Right atrium auricular region (tissue), 2 donors: ENCODE measurements at regions not wholly inside any gene's neighbourhood (a gene's known extent, or its start where the extent isn't known, plus 50 kb on each side); places are given as distances from the start of the nearest gene placed in this dataset.

ENCODE experiments used
- DNase-seq: peaks from one replicate; pipeline ENCODE4 v3.0.0-alpha.2; 2019; ENCODE audit warnings: low spot score
- H3K27ac ChIP-seq, 2 donors: fragments of 200-600 bp; sonication (generic); 1 replicate in 1 of 2; 2 replicates in 1 of 2; pipeline ENCODE4 v1.5.1; 2016 to 2019
- H3K27me3 ChIP-seq, 2 donors: fragments of 200-600 bp; sonication (generic); one replicate each; pipeline versions ENCODE4 v1.5.1 to v1.6.0; 2017 to 2019
- H3K36me3 ChIP-seq: fragments of 200-600 bp; sonication (generic); one replicate; pipeline ENCODE4 v1.5.1; 2016
- H3K4me1 ChIP-seq, 2 donors: fragments of 200-600 bp; sonication (generic); one replicate each; pipeline versions ENCODE4 v1.5.1 to v1.6.0; 2017 to 2019
- H3K4me3 ChIP-seq, 2 donors: fragments of 200-600 bp; sonication (generic); 1 replicate in 1 of 2; 2 replicates in 1 of 2; pipeline ENCODE4 v1.5.1; 2017 to 2019; ENCODE audit warnings: mild to moderate bottlenecking in 1 of 2, moderate library complexity in 1 of 2
- H3K9me3 ChIP-seq, 2 donors: fragments of 200-600 bp; sonication (generic); one replicate each; pipeline ENCODE4 v1.5.1; 2019
- CTCF ChIP-seq, 2 donors: fragments of 200-600 bp; sonication (generic); IDR thresholded peaks; one replicate each; pipeline ENCODE4 v1.5.1; 2019; ENCODE audit warnings: antibody characterized with exemption in 2 of 2

GRCh38 chr7:145520284-145520683 lies 596.3 kb upstream of the CNTNAP2 start:
- Histone ChIP-seq H3K27me3 (no peaks in the 10 kb centered on the region), H3K4me1 (no peaks in the 10 kb centered on the region), H3K27ac (no peak overlapping the region), H3K36me3 (no peaks in the 10 kb centered on the region), H3K4me3 (no peak overlapping the region), H3K9me3 (no peaks in the 10 kb centered on the region)
- TF ChIP-seq CTCF (IDR thresholded peaks at IDR 0.05) = no peak
- DNase-seq = no peak

GRCh38 chr7:145511004-145511403 lies 605.6 kb upstream of the CNTNAP2 start:
- Histone ChIP-seq H3K36me3 (no peaks in the 10 kb centered on the region), H3K4me3 (no peak overlapping the region), H3K27ac (no peak overlapping the region), H3K4me1 (no peaks in the 10 kb centered on the region), H3K27me3 (no peaks in the 10 kb centered on the region), H3K9me3 (peaks cover 0 to 9% of the 10 kb centered on the region in 2 donors)
- no peak for TF ChIP-seq CTCF (IDR thresholded peaks at IDR 0.05)
- DNase-seq = no peak

GRCh38 chr7:145497911-145498525 lies 618.6 kb upstream of the CNTNAP2 start:
- Histone ChIP-seq H3K4me1 (no peaks in the 10 kb centered on the region), H3K36me3 (no peaks in the 10 kb centered on the region), H3K4me3 (no peak overlapping the region), H3K27ac (no peak overlapping the region), H3K27me3 (no peaks in the 10 kb centered on the region), H3K9me3 (no peaks in the 10 kb centered on the region)
- DNase-seq = no peak
- TF ChIP-seq CTCF (IDR thresholded peaks at IDR 0.05) = no peak

GRCh38 chr7:145490356-145490755 lies 626.2 kb upstream of the CNTNAP2 start:
- no peak overlapping the region for H3K4me3 ChIP-seq
- H3K4me1 ChIP-seq = no peaks in the 10 kb centered on the region
- H3K27ac ChIP-seq = no peak overlapping the region
- no peak for DNase-seq
- no peaks in the 10 kb centered on the region for H3K36me3 ChIP-seq
- no peak for TF ChIP-seq CTCF (IDR thresholded peaks at IDR 0.05)
- peaks cover 0 to 8% of the 10 kb centered on the region in 2 donors for H3K9me3 ChIP-seq
- H3K27me3 ChIP-seq = no peaks in the 10 kb centered on the region

GRCh38 chr7:145489609-145490008 lies 627.0 kb upstream of the CNTNAP2 start:
- no peak overlapping the region for H3K27ac ChIP-seq
- no peak for DNase-seq
- H3K9me3 ChIP-seq = peaks cover 0 to 8% of the 10 kb centered on the region in 2 donors
- no peak overlapping the region for H3K4me3 ChIP-seq
- no peak for TF ChIP-seq CTCF (IDR thresholded peaks at IDR 0.05)
- no peaks in the 10 kb centered on the region for H3K36me3 ChIP-seq
- no peaks in the 10 kb centered on the region for H3K27me3 ChIP-seq
- no peaks in the 10 kb centered on the region for H3K4me1 ChIP-seq

- TF ChIP-seq CTCF (IDR thresholded peaks at IDR 0.05) = no peak
- Histone ChIP-seq H3K36me3 (no peaks in the 10 kb centered on the region), H3K27ac (no peak overlapping the region), H3K4me1 (no peaks in the 10 kb centered on the region), H3K9me3 (peaks cover 0 to 8% of the 10 kb centered on the region in 2 donors), H3K4me3 (no peak overlapping the region), H3K27me3 (no peaks in the 10 kb centered on the region)
- no peak for DNase-seq
Observed at GRCh38 chr7:145488816-145489215, 627.8 kb upstream of the CNTNAP2 start.
